Suprapubic skin (tissue), 3 donors: ENCODE measurements at regions not wholly inside any gene's neighbourhood (a gene's known extent, or its start where the extent isn't known, plus 50 kb on each side); places are given as distances from the start of the nearest gene placed in this dataset.

Source experiments
- POLR2AphosphoS5 ChIP-seq, 3 donors: sonication (generic); formaldehyde crosslinking; IDR thresholded peaks; one replicate each; pipeline ENCODE4 v1.6.1; 2017; ENCODE audit warnings: antibody characterized with exemption in 3 of 3
- TF ChIP-seq, protein P1 (sequence below), 2 donors: fragments of 200-600 bp in 1 of 2; fragments of 450-650 bp in 1 of 2; sonication (generic) in 1 of 2; IDR thresholded peaks; one replicate each; pipeline ENCODE4 v1.5.1; 2016 to 2019; ENCODE audit warnings: antibody characterized with exemption in 2 of 2, mild to moderate bottlenecking in 1 of 2, moderate library complexity in 1 of 2

GRCh38 chr18:73653827-73654226, 493.8 kb downstream of the FBXO15 start:
- TF ChIP-seq, protein P1, sequence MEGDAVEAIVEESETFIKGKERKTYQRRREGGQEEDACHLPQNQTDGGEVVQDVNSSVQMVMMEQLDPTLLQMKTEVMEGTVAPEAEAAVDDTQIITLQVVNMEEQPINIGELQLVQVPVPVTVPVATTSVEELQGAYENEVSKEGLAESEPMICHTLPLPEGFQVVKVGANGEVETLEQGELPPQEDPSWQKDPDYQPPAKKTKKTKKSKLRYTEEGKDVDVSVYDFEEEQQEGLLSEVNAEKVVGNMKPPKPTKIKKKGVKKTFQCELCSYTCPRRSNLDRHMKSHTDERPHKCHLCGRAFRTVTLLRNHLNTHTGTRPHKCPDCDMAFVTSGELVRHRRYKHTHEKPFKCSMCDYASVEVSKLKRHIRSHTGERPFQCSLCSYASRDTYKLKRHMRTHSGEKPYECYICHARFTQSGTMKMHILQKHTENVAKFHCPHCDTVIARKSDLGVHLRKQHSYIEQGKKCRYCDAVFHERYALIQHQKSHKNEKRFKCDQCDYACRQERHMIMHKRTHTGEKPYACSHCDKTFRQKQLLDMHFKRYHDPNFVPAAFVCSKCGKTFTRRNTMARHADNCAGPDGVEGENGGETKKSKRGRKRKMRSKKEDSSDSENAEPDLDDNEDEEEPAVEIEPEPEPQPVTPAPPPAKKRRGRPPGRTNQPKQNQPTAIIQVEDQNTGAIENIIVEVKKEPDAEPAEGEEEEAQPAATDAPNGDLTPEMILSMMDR (IDR thresholded peaks at IDR 0.05), result no peak
- TF ChIP-seq POLR2AphosphoS5 (IDR thresholded peaks at IDR 0.05), result no peak
